OCI-LY1 (cell line): ENCODE measurements at regions not wholly inside any gene's neighbourhood (a gene's known extent, or its start where the extent isn't known, plus 50 kb on each side); places are given as distances from the start of the nearest gene placed in this dataset.

Experiments
- H2AFZ ChIP-seq: fragments of 200-600 bp; sonication (generic), shearing (Covaris generic); 2 replicates; pipeline ENCODE4 v1.6.0; 2014; ENCODE audit warnings: antibody characterized with exemption, mild to moderate bottlenecking, low read length
- H3F3A ChIP-seq: fragments of 200-600 bp; sonication (generic), shearing (Covaris generic); 2 replicates; pipeline ENCODE4 v1.6.0; 2014; ENCODE audit warnings: mild to moderate bottlenecking, antibody characterized with exemption, low read length, moderate library complexity; ENCODE audit not compliant: insufficient read depth
- H3K27ac ChIP-seq: fragments of 200-600 bp; sonication (generic); 2 replicates; pipeline ENCODE4 v1.5.1; 2014; ENCODE audit warnings: low read length, mixed run types, mild to moderate bottlenecking, low read depth; ENCODE audit not compliant: poor library complexity, severe bottlenecking
- H3K27me3 ChIP-seq: fragments of 200-600 bp; sonication (generic); 2 replicates; pipeline ENCODE4 v1.6.0; 2014; ENCODE audit warnings: antibody characterized with exemption, mild to moderate bottlenecking, low read length, moderate library complexity; ENCODE audit not compliant: insufficient read depth
- H3K36me3 ChIP-seq: fragments of 200-600 bp; sonication (generic); 2 replicates; pipeline ENCODE4 v1.6.1; 2014; ENCODE audit warnings: mild to moderate bottlenecking, antibody characterized with exemption, low read length, moderate library complexity, mixed read lengths; ENCODE audit not compliant: insufficient read depth
- H3K4me1 ChIP-seq: fragments of 200-600 bp; sonication (generic); 2 replicates; pipeline ENCODE4 v1.5.1; 2014; ENCODE audit warnings: mild to moderate bottlenecking, low read length, moderate library complexity; ENCODE audit not compliant: insufficient read depth, severe bottlenecking
- H3K4me2 ChIP-seq: fragments of 200-600 bp; sonication (generic), shearing (Covaris generic); 2 replicates; pipeline ENCODE4 v1.6.1; 2014; ENCODE audit warnings: low read length
- H3K4me3 ChIP-seq: fragments of 200-600 bp; sonication (generic); 2 replicates; pipeline ENCODE4 v1.5.1; 2014; ENCODE audit warnings: low read length, low read depth, mild to moderate bottlenecking, mixed read lengths; ENCODE audit not compliant: poor library complexity, severe bottlenecking
- H3K79me2 ChIP-seq: fragments of 200-600 bp; shearing (Covaris generic); 2 replicates; pipeline ENCODE4 v1.6.1; 2016; ENCODE audit warnings: mixed run types, low read length, mixed read lengths; ENCODE audit not compliant: insufficient read depth
- H3K9ac ChIP-seq: fragments of 200-600 bp; sonication (generic), shearing (Covaris generic); 2 replicates; pipeline ENCODE4 v1.6.1; 2014; ENCODE audit warnings: mild to moderate bottlenecking, low read length, mixed read lengths
- H3K9me2 ChIP-seq: fragments of 200-600 bp; sonication (generic), shearing (Covaris generic); 2 replicates; pipeline ENCODE4 v1.6.1; 2014; ENCODE audit warnings: low read depth, mild to moderate bottlenecking, low read length, mixed read lengths
- H3K9me3 ChIP-seq: fragments of 200-600 bp; shearing (Covaris generic); 2 replicates; pipeline ENCODE4 v1.6.1; 2014; ENCODE audit warnings: low read length, mixed read lengths
- H4K20me1 ChIP-seq: fragments of 200-600 bp; sonication (generic), shearing (Covaris generic); 2 replicates; pipeline ENCODE4 v1.6.0; 2016; ENCODE audit warnings: mild to moderate bottlenecking, low read length; ENCODE audit not compliant: insufficient read depth
- CTCF ChIP-seq: fragments of 200-600 bp; sonication (generic), shearing (Covaris generic); IDR thresholded peaks from 2 replicates; pipeline ENCODE4 v1.5.1; 2017; ENCODE audit warnings: mild to moderate bottlenecking, antibody characterized with exemption, low read length, moderate library complexity, mixed read lengths
- EZH2 ChIP-seq: fragments of 200-600 bp; sonication (generic), shearing (Covaris generic); IDR thresholded peaks from 2 replicates; pipeline ENCODE4 v1.8.0; 2017; ENCODE audit warnings: borderline replicate concordance, mixed run types, mild to moderate bottlenecking, antibody characterized with exemption, low read length, moderate library complexity, mixed read lengths

DNA sequence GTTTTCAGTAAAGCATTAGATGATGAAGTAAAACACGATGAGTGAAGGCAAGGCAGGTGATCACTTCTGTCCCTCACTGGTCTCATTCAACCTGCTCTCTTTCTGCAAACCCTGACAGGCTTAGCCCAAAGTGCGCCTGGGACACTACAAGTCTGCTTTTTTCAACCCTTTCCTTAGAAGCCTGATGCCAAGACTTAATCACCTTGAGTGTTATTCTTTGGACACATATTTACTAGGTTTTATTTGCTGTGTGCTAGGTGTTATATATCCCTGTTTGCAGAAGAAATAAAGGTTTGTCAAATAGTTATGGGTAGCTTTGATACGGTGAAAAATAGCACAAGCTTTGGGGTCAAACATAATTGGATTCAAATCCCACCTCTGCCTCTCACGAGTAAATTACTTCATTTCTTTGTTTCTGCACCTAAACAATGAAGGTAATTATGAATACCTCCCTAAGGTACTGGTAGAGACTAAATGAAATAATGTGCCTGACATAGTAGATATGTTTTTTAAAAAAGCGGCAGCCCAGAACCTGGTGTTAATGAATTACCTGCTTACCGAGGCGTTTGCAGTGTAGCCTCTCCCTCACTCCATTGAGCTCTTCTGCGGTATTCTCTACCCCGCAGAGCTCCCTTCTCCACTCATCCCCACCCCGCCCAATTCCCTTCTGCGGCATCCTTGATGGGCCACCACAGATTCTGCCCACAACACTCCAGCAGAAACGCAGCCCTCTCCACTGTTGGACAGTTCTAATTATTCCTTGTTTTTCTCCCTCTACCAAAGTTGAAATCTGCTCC lies 269.0 kb upstream of the TPM1 start:
- no peaks in the 10 kb centered on the region for H3K4me1 ChIP-seq
- no peak overlapping the region for H3K9ac ChIP-seq
- H4K20me1 ChIP-seq = no peaks in the 10 kb centered on the region
- H2AFZ ChIP-seq = no peak overlapping the region
- no peaks in the 10 kb centered on the region for H3K79me2 ChIP-seq
- H3K9me3 ChIP-seq = no peaks in the 10 kb centered on the region
- H3K27ac ChIP-seq = no peak overlapping the region
- no peaks in the 10 kb centered on the region for H3K36me3 ChIP-seq
- no peaks in the 10 kb centered on the region for H3F3A ChIP-seq
- no peak overlapping the region for H3K4me3 ChIP-seq
- TF ChIP-seq CTCF (no peak), EZH2 (no peak)
- no peaks in the 10 kb centered on the region for H3K9me2 ChIP-seq
- no peaks in the 10 kb centered on the region for H3K27me3 ChIP-seq
- H3K4me2 ChIP-seq = no peak overlapping the region

GRCh38 chr15:62775932-62776331 lies 266.6 kb upstream of the TPM1 start:
- no peak overlapping the region for H3K4me3 ChIP-seq
- H3K9ac ChIP-seq = no peak overlapping the region
- TF ChIP-seq CTCF (no peak), EZH2 (no peak)
- no peaks in the 10 kb centered on the region for H3K27me3 ChIP-seq
- no peaks in the 10 kb centered on the region for H3K36me3 ChIP-seq
- H3K79me2 ChIP-seq = no peaks in the 10 kb centered on the region
- H3K4me1 ChIP-seq = no peaks in the 10 kb centered on the region
- H3K9me3 ChIP-seq = no peaks in the 10 kb centered on the region
- no peaks in the 10 kb centered on the region for H4K20me1 ChIP-seq
- no peak overlapping the region for H3K4me2 ChIP-seq
- H3K27ac ChIP-seq = no peak overlapping the region
- no peak overlapping the region for H2AFZ ChIP-seq
- H3K9me2 ChIP-seq = no peaks in the 10 kb centered on the region
- no peaks in the 10 kb centered on the region for H3F3A ChIP-seq

DNA sequence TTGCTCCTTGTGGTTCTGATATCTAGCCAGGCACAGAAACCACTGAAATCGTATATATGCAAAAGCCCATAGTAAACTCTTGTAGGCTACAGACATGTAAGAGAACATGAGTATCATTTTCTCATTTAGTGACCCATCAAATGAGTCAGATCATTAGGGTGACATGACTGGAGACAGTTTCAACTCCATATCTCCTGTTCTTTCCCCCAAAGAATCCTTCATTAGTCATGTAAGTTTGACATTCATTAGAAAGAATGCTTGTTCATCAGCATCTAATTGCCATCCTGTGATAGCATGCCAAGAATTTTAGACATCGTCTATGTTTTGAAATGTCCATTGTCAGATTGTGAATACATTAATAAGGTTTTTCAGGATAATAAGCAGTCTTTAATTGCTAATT lies 264.9 kb upstream of the TPM1 start:
- Histone ChIP-seq H2AFZ (no peak overlapping the region), H3K36me3 (no peaks in the 10 kb centered on the region), H3K9ac (no peak overlapping the region), H3K9me3 (no peaks in the 10 kb centered on the region), H3K4me2 (no peak overlapping the region), H3K79me2 (no peaks in the 10 kb centered on the region), H3K27ac (no peak overlapping the region), H4K20me1 (no peaks in the 10 kb centered on the region), H3K4me1 (no peaks in the 10 kb centered on the region), H3K4me3 (no peak overlapping the region), H3F3A (no peaks in the 10 kb centered on the region), H3K9me2 (no peaks in the 10 kb centered on the region), H3K27me3 (no peaks in the 10 kb centered on the region)
- TF ChIP-seq CTCF (no peak), EZH2 (no peak)
